Thyroid gland (tissue), 4 donors: ENCODE measurements at regions not wholly inside any gene's neighbourhood (a gene's known extent, or its start where the extent isn't known, plus 50 kb on each side); places are given as distances from the start of the nearest gene placed in this dataset.

Experiments used
- CTCF ChIP-seq, 6 experiments: fragments of 200-600 bp in 3 of 6; fragments of 450-650 bp in 3 of 6; sonication (generic) in 3 of 6; IDR thresholded peaks; one replicate each; pipeline ENCODE4 v1.5.1; 2016 to 2019; ENCODE audit warnings: antibody characterized with exemption in 6 of 6, mild to moderate bottlenecking in 2 of 6, inconsistent platforms in 1 of 6, moderate library complexity in 1 of 6
- POLR2A ChIP-seq, 2 donors: fragments of 450-650 bp; IDR thresholded peaks; one replicate each; pipeline ENCODE4 v1.6.1; 2017; ENCODE audit warnings: antibody characterized with exemption in 2 of 2, mild to moderate bottlenecking in 2 of 2, moderate library complexity in 1 of 2

- TF ChIP-seq CTCF (IDR thresholded peaks at IDR 0.05) (no peak), POLR2A (IDR thresholded peaks at IDR 0.05) (no peak)
Measured at GRCh38 chr4:166498546-166498945, 625.5 kb downstream of the TLL1 start.
